ENCODE measurements at regions not wholly inside any gene's neighbourhood (a gene's known extent, or its start where the extent isn't known, plus 50 kb on each side); places are given as distances from the start of the nearest gene placed in this dataset.

DNA sequence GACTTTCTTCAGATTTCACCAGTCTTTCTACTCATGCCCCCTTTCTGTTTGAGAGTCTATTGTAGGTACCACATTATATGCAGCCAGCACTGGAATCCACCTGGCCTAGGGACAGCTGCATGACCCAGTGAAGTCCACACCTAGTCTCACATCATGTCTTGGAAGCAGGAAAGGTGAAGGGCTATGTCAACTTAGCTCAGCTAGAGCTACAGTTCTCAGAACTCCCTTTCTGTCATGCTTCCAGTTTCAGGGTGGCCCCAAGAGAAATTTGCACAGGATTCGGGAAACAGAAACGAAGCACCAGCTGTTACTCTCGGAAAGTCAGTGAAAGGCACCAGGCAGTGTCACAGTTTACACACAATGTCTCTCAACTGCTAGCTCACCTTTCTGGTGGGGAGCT lies 51.6 kb upstream of the NLRP1 start:
- in situ Hi-C loops (cut with HindIII; ENCODE audit: low sequenced_read_pairs), result no loop called here
- TF ChIP-seq CTCF (IDR thresholded peaks at IDR 0.05; ENCODE audit: low read depth, low read length), result no peak
- no peak for DNase-seq (ENCODE audit: low read depth, low spot score)
- no peak overlapping the region for H3K4me3 ChIP-seq (ENCODE audit: low read depth, low read length)

DNA sequence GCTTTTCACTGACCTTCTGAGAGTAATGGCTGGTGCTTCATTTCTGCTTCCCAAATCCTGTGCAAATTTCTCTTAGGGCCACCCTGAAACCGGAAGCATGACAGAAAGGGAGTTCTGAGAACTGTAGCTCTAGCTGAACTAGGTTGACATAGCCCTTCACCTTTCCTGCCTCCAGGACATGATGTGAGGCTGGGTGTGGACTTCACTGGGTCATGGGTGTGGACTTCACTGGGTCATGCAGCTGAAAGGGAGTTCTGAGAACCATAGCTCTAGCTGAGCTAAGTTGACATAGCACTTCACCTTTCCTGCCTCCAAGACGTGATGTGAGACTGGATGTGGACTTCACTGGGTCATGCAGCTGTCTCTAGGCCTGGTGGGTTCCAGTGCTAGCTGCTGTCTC lies 54.3 kb upstream of the NLRP1 start:
- in situ Hi-C loops (cut with HindIII; ENCODE audit: low sequenced_read_pairs), result no loop called here
- no peak for DNase-seq (ENCODE audit: low read depth, low spot score)
- no peak for TF ChIP-seq CTCF (IDR thresholded peaks at IDR 0.05; ENCODE audit: low read depth, low read length)
- no peak overlapping the region for H3K4me3 ChIP-seq (ENCODE audit: low read depth, low read length)

GRCh38 chr17:5640726-5641125 lies 56.4 kb upstream of the NLRP1 start:
- no peak for TF ChIP-seq CTCF (IDR thresholded peaks at IDR 0.05; ENCODE audit: low read depth, low read length)
- no peak for DNase-seq (ENCODE audit: low read depth, low spot score)
- in situ Hi-C loops (cut with HindIII; ENCODE audit: low sequenced_read_pairs), result no loop called here
- no peak overlapping the region for H3K4me3 ChIP-seq (ENCODE audit: low read depth, low read length)

- no peak for DNase-seq (ENCODE audit: low read depth, low spot score)
- no peak overlapping the region for H3K4me3 ChIP-seq (ENCODE audit: low read depth, low read length)
- in situ Hi-C loops (cut with HindIII; ENCODE audit: low sequenced_read_pairs), result no loop called here
- no peak for TF ChIP-seq CTCF (IDR thresholded peaks at IDR 0.05; ENCODE audit: low read depth, low read length)
These were observed 58.4 kb upstream of the NLRP1 start for GRCh38 chr17:5642752-5643151.

DNA sequence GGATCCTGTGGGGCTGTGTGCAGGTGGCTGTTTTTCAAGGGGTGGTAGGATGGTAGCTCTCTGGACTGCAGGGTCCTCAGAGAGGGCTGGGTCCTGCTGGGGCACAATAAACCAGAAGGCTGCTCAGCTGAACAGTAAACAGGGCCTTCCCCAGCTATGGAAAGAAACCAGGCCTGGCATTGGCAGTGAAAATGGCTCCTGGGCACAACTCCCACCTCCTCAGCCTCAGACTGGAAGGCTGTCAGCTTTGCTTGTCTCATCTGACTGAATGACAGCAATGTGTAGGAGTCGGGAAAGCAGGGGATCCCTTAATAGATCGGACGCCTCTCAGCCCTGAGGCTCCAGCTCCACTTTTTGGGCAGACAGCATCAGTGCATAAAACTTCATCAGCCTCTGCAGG lies 59.8 kb upstream of the NLRP1 start:
- DNase-seq (ENCODE audit: low read depth, low spot score), result no peak
- TF ChIP-seq CTCF (IDR thresholded peaks at IDR 0.05; ENCODE audit: low read depth, low read length), result no peak
- in situ Hi-C loops (cut with HindIII; ENCODE audit: low sequenced_read_pairs), result no loop called here
- H3K4me3 ChIP-seq (ENCODE audit: low read depth, low read length), result no peak overlapping the region

GRCh38 chr17:5651348-5651747 lies 67.0 kb upstream of the NLRP1 start:
- TF ChIP-seq CTCF (IDR thresholded peaks at IDR 0.05; ENCODE audit: low read depth, low read length), result no peak
- H3K4me3 ChIP-seq (ENCODE audit: low read depth, low read length), result no peak overlapping the region
- in situ Hi-C loops (cut with HindIII; ENCODE audit: low sequenced_read_pairs), result no loop called here
- DNase-seq (ENCODE audit: low read depth, low spot score), result no peak

DNA sequence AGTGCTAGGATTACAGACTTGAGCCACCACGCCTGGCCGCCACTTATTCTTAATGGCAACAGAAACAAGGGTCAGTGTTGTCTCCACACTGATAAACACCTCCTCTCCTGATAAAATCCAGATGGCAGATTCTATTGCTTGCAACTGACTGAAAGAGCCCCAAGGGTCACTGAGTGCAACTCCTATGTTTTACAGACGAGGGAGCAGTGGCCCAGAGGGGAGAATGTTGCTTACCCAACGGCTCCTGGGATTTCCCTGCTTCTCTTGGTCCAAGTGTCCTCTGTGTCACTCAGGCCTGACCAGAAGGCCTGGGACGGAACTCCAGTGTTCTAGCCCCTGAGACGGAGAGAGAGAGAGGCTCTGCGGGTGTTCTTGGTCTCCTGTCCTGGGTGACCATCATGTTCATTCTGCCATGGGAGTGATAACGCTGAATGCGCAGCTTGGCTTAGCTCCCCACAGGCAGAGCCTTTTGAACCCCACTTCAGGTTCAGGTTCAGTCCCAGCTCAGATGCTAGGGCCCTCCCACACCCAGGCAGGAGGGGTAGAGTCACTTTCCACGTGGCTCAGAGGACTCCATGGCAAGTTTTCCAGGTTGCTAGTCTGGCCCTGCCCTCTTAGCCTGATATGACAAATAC lies 77.3 kb upstream of the NLRP1 start:
- no peak for TF ChIP-seq CTCF (IDR thresholded peaks at IDR 0.05; ENCODE audit: low read depth, low read length)
- in situ Hi-C loops (cut with HindIII; ENCODE audit: low sequenced_read_pairs), result no loop called here
- DNase-seq (ENCODE audit: low read depth, low spot score), result no peak
- no peak overlapping the region for H3K4me3 ChIP-seq (ENCODE audit: low read depth, low read length)

Data from astrocyte of the spinal cord (primary cell).